ENCODE measurements at regions not wholly inside any gene's neighbourhood (a gene's known extent, or its start where the extent isn't known, plus 50 kb on each side); places are given as distances from the start of the nearest gene placed in this dataset.
"Not testable (repeated sequence)": the region's sequence is repeated elsewhere in the genome, so short reads cannot be mapped to it uniquely, and the experiment has no call there.

- Histone ChIP-seq H3K27me3 (no peaks in the 10 kb centered on the region), H3K9me3 (peaks cover 6 to 18% (median 14%) of the 10 kb centered on the region in 4 donors), H3K4me3 (no peak overlapping the region), H3K27ac (no peak overlapping the region), H3K4me1 (no peaks in the 10 kb centered on the region), H3K36me3 (no peaks in the 10 kb centered on the region)
- DNase-seq: no peak
- WGBS, 2 donors: 87 to 88% methylated on average over 2 of the region's 2 CpGs
- no peak for ATAC-seq (ENCODE audit: low FRiP score in 2 of 2)
- no peak for TF ChIP-seq POLR2AphosphoS5 (IDR thresholded peaks at IDR 0.05)
- TF ChIP-seq CTCF (IDR thresholded peaks at IDR 0.05): no peak
- TF ChIP-seq EP300 (IDR thresholded peaks at IDR 0.05): no peak
- TF ChIP-seq POLR2A (IDR thresholded peaks at IDR 0.05): no peak
Measured at GRCh38 chr16:47829850-47830600, 325.8 kb downstream of the ABCC12 start.

GRCh38 chr16:47826070-47826469, 329.7 kb downstream of the ABCC12 start:
- no peaks in the 10 kb centered on the region for H3K27me3 ChIP-seq
- 69 to 86% methylated on average over 4 of the region's 4 CpGs for WGBS, 2 donors

GRCh38 chr16:47817048-47817447, 338.7 kb downstream of the ABCC12 start:
- H3K27ac ChIP-seq: no peak overlapping the region
- H3K36me3 ChIP-seq: no peaks in the 10 kb centered on the region
- peaks cover 0 to 17% (median 2%) of the 10 kb centered on the region in 4 donors for H3K9me3 ChIP-seq
- no peaks in the 10 kb centered on the region for H3K4me1 ChIP-seq
- no peak overlapping the region for H3K4me3 ChIP-seq
- TF ChIP-seq POLR2A (IDR thresholded peaks at IDR 0.05): no peak
- TF ChIP-seq POLR2AphosphoS5 (IDR thresholded peaks at IDR 0.05): no peak
- no peak for TF ChIP-seq EP300 (IDR thresholded peaks at IDR 0.05)
- no peak for TF ChIP-seq CTCF (IDR thresholded peaks at IDR 0.05)
- H3K27me3 ChIP-seq: no peaks in the 10 kb centered on the region
- DNase-seq: no peak
- WGBS, 2 donors: 93 to 95% methylated on average over 4 of the region's 4 CpGs
- no peak for ATAC-seq (ENCODE audit: low FRiP score in 2 of 2)

More at GRCh38 chr16:47826070-47826469, 329.7 kb downstream of the ABCC12 start:
- no peaks in the 10 kb centered on the region for H3K4me1 ChIP-seq
- no peaks in the 10 kb centered on the region for H3K36me3 ChIP-seq
- H3K4me3 ChIP-seq: no peak overlapping the region
- H3K27ac ChIP-seq: no peak overlapping the region
- no peak for ATAC-seq (ENCODE audit: low FRiP score in 2 of 2)
- no peak for TF ChIP-seq POLR2A (IDR thresholded peaks at IDR 0.05)
- TF ChIP-seq CTCF (IDR thresholded peaks at IDR 0.05): no peak
- no peak for TF ChIP-seq POLR2AphosphoS5 (IDR thresholded peaks at IDR 0.05)
- DNase-seq: no peak
- H3K9me3 ChIP-seq: peaks cover 0 to 5% (median 0%) of the 10 kb centered on the region in 4 donors

GRCh38 chr16:47816511-47816910, 339.3 kb downstream of the ABCC12 start:
- TF ChIP-seq POLR2AphosphoS5 (IDR thresholded peaks at IDR 0.05) (no peak), POLR2A (IDR thresholded peaks at IDR 0.05) (no peak), EP300 (IDR thresholded peaks at IDR 0.05) (no peak), CTCF (IDR thresholded peaks at IDR 0.05) (no peak)
- Histone ChIP-seq H3K4me3 (no peak overlapping the region), H3K36me3 (no peaks in the 10 kb centered on the region), H3K27ac (no peak overlapping the region), H3K9me3 (peaks cover 0 to 21% (median 2%) of the 10 kb centered on the region in 4 donors), H3K4me1 (no peaks in the 10 kb centered on the region), H3K27me3 (no peaks in the 10 kb centered on the region)
- ATAC-seq (ENCODE audit: low FRiP score in 2 of 2) (no peak), DNase-seq (no peak)

- no peaks in the 10 kb centered on the region for H3K27me3 ChIP-seq
- no peak for TF ChIP-seq EP300 (IDR thresholded peaks at IDR 0.05)
- no peak for TF ChIP-seq POLR2AphosphoS5 (IDR thresholded peaks at IDR 0.05)
- no peak for TF ChIP-seq POLR2A (IDR thresholded peaks at IDR 0.05)
- no peak for TF ChIP-seq CTCF (IDR thresholded peaks at IDR 0.05)
- H3K36me3 ChIP-seq: no peaks in the 10 kb centered on the region
- peaks cover 0 to 21% (median 2%) of the 10 kb centered on the region in 4 donors for H3K9me3 ChIP-seq
- H3K4me3 ChIP-seq: no peak overlapping the region
- H3K4me1 ChIP-seq: no peaks in the 10 kb centered on the region
- DNase-seq: no peak
- H3K27ac ChIP-seq: no peak overlapping the region
- ATAC-seq (ENCODE audit: low FRiP score in 2 of 2): no peak
Measured at GRCh38 chr16:47815655-47816054, 340.1 kb downstream of the ABCC12 start.

GRCh38 chr16:47811758-47812157, 344.0 kb downstream of the ABCC12 start:
- peaks cover 0 to 21% (median 2%) of the 10 kb centered on the region in 4 donors for H3K9me3 ChIP-seq
- H3K4me1 ChIP-seq; H3K4me3 ChIP-seq; H3K27ac ChIP-seq; H3K27me3 ChIP-seq; H3K36me3 ChIP-seq; DNase-seq; ATAC-seq (ENCODE audit: low FRiP score in 2 of 2): not testable (repeated sequence)
- WGBS, 2 donors: 79 to 91% methylated on average over 3 of the region's 3 CpGs
